Neural progenitor cell (in vitro differentiated cells): ENCODE measurements at regions not wholly inside any gene's neighbourhood (a gene's known extent, or its start where the extent isn't known, plus 50 kb on each side); places are given as distances from the start of the nearest gene placed in this dataset.

Experiments used
- CTCF ChIP-seq: fragments of 200-600 bp; sonication (generic); IDR thresholded peaks from 2 replicates; pipeline ENCODE4 v1.5.1; 2017; ENCODE audit warnings: antibody characterized with exemption, mild to moderate bottlenecking
- EZH2phosphoT487 ChIP-seq: fragments of 200-600 bp; sonication (generic); IDR thresholded peaks from 2 replicates; pipeline ENCODE4 v1.6.1; 2017; ENCODE audit warnings: antibody characterized with exemption

DNA sequence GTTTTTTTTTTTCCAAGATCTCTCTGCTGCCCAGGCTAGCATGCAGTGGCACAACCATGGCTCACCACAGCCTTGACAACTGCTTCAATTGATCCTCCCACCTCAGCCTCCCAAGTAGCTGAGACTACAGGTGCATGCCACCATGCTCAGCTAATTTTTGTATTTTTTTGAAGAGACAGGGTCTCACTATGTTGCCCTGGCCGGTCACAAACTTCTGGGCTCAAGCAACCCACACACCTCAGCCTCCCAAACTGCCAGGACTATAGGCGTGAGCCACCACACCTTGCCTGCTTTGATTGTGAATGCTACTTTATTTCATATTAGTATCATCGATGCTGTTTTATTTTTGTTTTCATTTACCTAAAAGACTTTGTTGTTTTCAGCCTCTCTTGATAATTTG is 81.5 kb upstream of the GNAZ start:
- TF ChIP-seq CTCF: no peak
- no peak for TF ChIP-seq EZH2phosphoT487
